OCI-LY7 (cell line): ENCODE measurements at regions not wholly inside any gene's neighbourhood (a gene's known extent, or its start where the extent isn't known, plus 50 kb on each side); places are given as distances from the start of the nearest gene placed in this dataset.
"Not testable (repeated sequence)": the region's sequence is repeated elsewhere in the genome, so short reads cannot be mapped to it uniquely, and the experiment has no call there.

Source experiments
- BruUV-seq: library from RNA; stranded (reverse); fragments of 400-500 nt; replicated peaks from 2 replicates; lab custom pipeline; 2021; lab: Mats Ljungman, UMichigan
- CTCF ChIA-PET: fragments of 300-600 bp; sonication (Branson Sonifier 250); formaldehyde crosslinking; loops from one replicate; lab custom pipeline; 2022; ENCODE audit warnings: antibody characterized with exemption; ENCODE audit not compliant: unreplicated experiment; lab: Charles Lee
- POLR2A ChIA-PET: fragments of 300-600 bp; sonication (Branson Sonifier 250); formaldehyde crosslinking; loops from one replicate; lab custom pipeline; 2022; ENCODE audit warnings: antibody characterized with exemption; lab: Charles Lee
- DNase-seq: peaks from one replicate; pipeline ENCODE4 v3.0.0-alpha.2; 2015; ENCODE audit warnings: low spot score
- H2AFZ ChIP-seq: fragments of 200-600 bp; sonication (generic), shearing (Covaris generic); 2 replicates; pipeline ENCODE4 v1.6.1; 2014; ENCODE audit warnings: mild to moderate bottlenecking, antibody characterized with exemption, low read length, moderate library complexity
- H3K27ac ChIP-seq: fragments of 200-600 bp; sonication (generic); 2 replicates; pipeline ENCODE4 v1.5.1; 2014; ENCODE audit warnings: mixed run types, low read depth, mild to moderate bottlenecking, moderate library complexity, low read length, inconsistent platforms; ENCODE audit not compliant: poor library complexity, severe bottlenecking
- H3K36me3 ChIP-seq: fragments of 200-600 bp; sonication (generic); 2 replicates; pipeline ENCODE4 v1.6.1; 2014; ENCODE audit warnings: mild to moderate bottlenecking, antibody characterized with exemption, low read length, moderate library complexity, mixed read lengths; ENCODE audit not compliant: insufficient read depth
- H3K4me1 ChIP-seq: fragments of 200-600 bp; sonication (generic); 2 replicates; pipeline ENCODE4 v1.5.1; 2014; ENCODE audit warnings: mild to moderate bottlenecking, low read length; ENCODE audit not compliant: insufficient read depth, poor library complexity, severe bottlenecking
- H3K4me2 ChIP-seq: fragments of 200-600 bp; sonication (generic); 2 replicates; pipeline ENCODE4 v1.6.1; 2014; ENCODE audit warnings: mild to moderate bottlenecking, low read length
- H3K4me3 ChIP-seq: fragments of 200-600 bp; sonication (generic); 2 replicates; pipeline ENCODE4 v1.5.1; 2014; ENCODE audit warnings: mild to moderate bottlenecking, low read depth, low read length; ENCODE audit not compliant: poor library complexity, severe bottlenecking
- H3K79me2 ChIP-seq: fragments of 200-600 bp; sonication (generic); 2 replicates; pipeline ENCODE4 v1.6.1; 2016; ENCODE audit warnings: low read depth, mild to moderate bottlenecking, low read length, moderate library complexity, mixed read lengths; ENCODE audit not compliant: insufficient read depth
- H3K9me2 ChIP-seq: fragments of 200-600 bp; sonication (generic); 2 replicates; pipeline ENCODE4 v1.6.1; 2016; ENCODE audit warnings: mild to moderate bottlenecking, low read length, mixed read lengths; ENCODE audit not compliant: insufficient read depth
- H3K9me3 ChIP-seq: fragments of 200-600 bp; sonication (generic); 2 replicates; pipeline ENCODE4 v1.6.1; 2014; ENCODE audit warnings: mild to moderate bottlenecking, mixed run types, low read length, mixed read lengths
- H4K20me1 ChIP-seq: fragments of 200-600 bp; sonication (generic); 2 replicates; pipeline ENCODE4 v1.6.1; 2014; ENCODE audit warnings: mild to moderate bottlenecking, antibody characterized with exemption, low read length, moderate library complexity, mixed read lengths; ENCODE audit not compliant: insufficient read depth
- CTCF ChIP-seq: fragments of 200-600 bp; sonication (generic); conservative IDR thresholded peaks from 2 replicates; pipeline ENCODE4 v1.5.1; 2014; ENCODE audit warnings: mild to moderate bottlenecking, antibody characterized with exemption, low read length, moderate library complexity, mixed read lengths
- EZH2phosphoT487 ChIP-seq: fragments of 200-600 bp; sonication (generic); IDR thresholded peaks from 2 replicates; pipeline ENCODE4 v1.6.1; 2018; ENCODE audit warnings: low read depth, borderline replicate concordance, mild to moderate bottlenecking, mixed run types, antibody characterized with exemption, low read length, moderate library complexity, mixed read lengths
- intact Hi-C: fragments of 100-400 bp; cut with micrococcal nuclease; formaldehyde crosslinking; loops from one replicate; pipeline ENCODE4 v1.10.0; 2022; ENCODE audit not compliant: unreplicated experiment

- no peaks in the 10 kb centered on the region for H4K20me1 ChIP-seq
- no peak overlapping the region for H3K4me3 ChIP-seq
- no peaks in the 10 kb centered on the region for H3K79me2 ChIP-seq
- ChIA-PET POLR2A (no interaction called here), CTCF (no interaction called here)
- no peak overlapping the region for H3K27ac ChIP-seq
- H3K9me2 ChIP-seq: no peaks in the 10 kb centered on the region
- no peaks in the 10 kb centered on the region for H3K36me3 ChIP-seq
- H2AFZ ChIP-seq: no peak overlapping the region
- H3K9me3 ChIP-seq: no peaks in the 10 kb centered on the region
- BruUV-seq: no TSS peak
- no peaks in the 10 kb centered on the region for H3K4me1 ChIP-seq
- intact Hi-C loops: no loop called here
- no peak for DNase-seq
- TF ChIP-seq CTCF: no peak
- TF ChIP-seq EZH2phosphoT487: no peak
- no peak overlapping the region for H3K4me2 ChIP-seq
Measured at GRCh38 chr2:240191001-240191400, 50.5 kb upstream of the OTOS start.

- Histone ChIP-seq H3K4me3 (no peak overlapping the region), H3K27ac (no peak overlapping the region), H3K36me3 (no peaks in the 10 kb centered on the region), H3K9me2 (no peaks in the 10 kb centered on the region), H3K4me2 (no peak overlapping the region), H2AFZ (no peak overlapping the region), H4K20me1 (no peaks in the 10 kb centered on the region), H3K79me2 (no peaks in the 10 kb centered on the region), H3K4me1 (no peaks in the 10 kb centered on the region), H3K9me3 (no peaks in the 10 kb centered on the region)
- BruUV-seq: no TSS peak
- DNase-seq: no peak
- TF ChIP-seq EZH2phosphoT487 (no peak), CTCF (no peak)
- POLR2A ChIA-PET: no interaction called here
- CTCF ChIA-PET: no interaction called here
- intact Hi-C loops: no loop called here
Measured at GRCh38 chr2:240192661-240193060, 52.2 kb upstream of the OTOS start.

- CTCF ChIA-PET, H3K4me3 ChIP-seq, BruUV-seq, DNase-seq, H4K20me1 ChIP-seq, H3K9me2 ChIP-seq, POLR2A ChIA-PET, intact Hi-C loops, H2AFZ ChIP-seq, H3K36me3 ChIP-seq, H3K4me2 ChIP-seq, H3K27ac ChIP-seq, H3K4me1 ChIP-seq, H3K79me2 ChIP-seq, H3K9me3 ChIP-seq: not testable (repeated sequence)
Measured at GRCh38 chr2:240194341-240194762, 53.9 kb upstream of the OTOS start.
